Esophagus squamous epithelium (tissue), 5 donors: ENCODE measurements at regions not wholly inside any gene's neighbourhood (a gene's known extent, or its start where the extent isn't known, plus 50 kb on each side); places are given as distances from the start of the nearest gene placed in this dataset.

Experiments used
- DNase-seq: peaks from one replicate; lab custom pipeline; 2025; lab: John Stamatoyannopoulos, UW
- H3K27ac ChIP-seq, 4 donors: fragments of 200-600 bp; sonication (generic); one replicate each; pipeline ENCODE4 v1.5.1; 2016 to 2019; ENCODE audit warnings: mild to moderate bottlenecking in 1 of 4
- H3K27me3 ChIP-seq, 4 donors: fragments of 200-600 bp; sonication (generic); 1 replicate in 3 of 4; 2 replicates in 1 of 4; pipeline versions ENCODE4 v1.5.1 to v1.6.0; 2017 to 2021; ENCODE audit warnings: antibody characterized with exemption in 1 of 4
- H3K36me3 ChIP-seq, 3 donors: fragments of 200-600 bp; sonication (generic); one replicate each; pipeline ENCODE4 v1.5.1; 2016 to 2019
- H3K4me1 ChIP-seq, 3 donors: fragments of 200-600 bp; sonication (generic); one replicate each; pipeline ENCODE4 v1.5.1; 2017 to 2019
- H3K4me3 ChIP-seq, 4 donors: fragments of 200-600 bp; sonication (generic); 1 replicate in 3 of 4; 2 replicates in 1 of 4; pipeline ENCODE4 v1.5.1; 2016 to 2019; ENCODE audit warnings: mild to moderate bottlenecking in 2 of 4, moderate library complexity in 1 of 4
- H3K9me3 ChIP-seq, 3 donors: fragments of 200-600 bp; sonication (generic); one replicate each; pipeline ENCODE4 v1.5.1; 2016 to 2019
- CTCF ChIP-seq, 6 experiments: fragments of 450-650 bp in 4 of 6; fragments of 200-600 bp in 2 of 6; sonication (generic) in 2 of 6; IDR thresholded peaks; one replicate each; pipeline ENCODE4 v1.5.1; 2016 to 2019; ENCODE audit warnings: antibody characterized with exemption in 6 of 6, mild to moderate bottlenecking in 4 of 6, moderate library complexity in 4 of 6
- POLR2A ChIP-seq, 4 donors: fragments of 450-650 bp; IDR thresholded peaks; one replicate each; pipeline ENCODE4 v1.6.1; 2017; ENCODE audit warnings: antibody characterized with exemption in 4 of 4, mild to moderate bottlenecking in 4 of 4, moderate library complexity in 3 of 4
- WGBS, 2 donors: methylation state at CpG; one replicate each; pipeline ENCODE4 v1.1.5; 2018; 5-methylcytosine and 5-hydroxymethylcytosine counted together
- intact Hi-C: fragments of 100-400 bp; cut with DNase I; formaldehyde crosslinking; loops from one replicate; pipeline ENCODE4 v1.15.0; 2022
- donor health status: DM: yes; HTN: yes; CAD: no.

GRCh38 chr2:42913280-42913878, 121.0 kb upstream of the HAAO start:
- 54 to 58% methylated on average over 2 of the region's 2 CpGs for WGBS, 2 donors
- H3K27me3 ChIP-seq, result no peaks in the 10 kb centered on the region
- no peak overlapping the region for H3K27ac ChIP-seq
- intact Hi-C loops, result no loop called here
- no peak for DNase-seq
- H3K9me3 ChIP-seq, result no peaks in the 10 kb centered on the region
- TF ChIP-seq POLR2A (IDR thresholded peaks at IDR 0.05) (no peak), CTCF (IDR thresholded peaks at IDR 0.05) (no peak)
- H3K4me1 ChIP-seq, result peaks cover 0 to 45% (median 10%) of the 10 kb centered on the region in 3 donors
- H3K4me3 ChIP-seq, result no peak overlapping the region
- H3K36me3 ChIP-seq, result no peaks in the 10 kb centered on the region

GRCh38 chr2:42910645-42911405, 118.4 kb upstream of the HAAO start:
- Histone ChIP-seq H3K4me1 (peaks cover 11 to 48% (median 26%) of the 10 kb centered on the region in 3 donors), H3K4me3 (no peak overlapping the region), H3K9me3 (no peaks in the 10 kb centered on the region), H3K36me3 (no peaks in the 10 kb centered on the region), H3K27me3 (no peaks in the 10 kb centered on the region), H3K27ac (peak overlapping the region in 1 of 4 donors; percentile 11)
- intact Hi-C loops, result no loop called here
- 93 to 100% methylated on average over 2 to 3 of the region's 3 CpGs for WGBS, 2 donors
- TF ChIP-seq POLR2A (IDR thresholded peaks at IDR 0.05) (no peak), CTCF (IDR thresholded peaks at IDR 0.05) (no peak)
- no peak for DNase-seq

GRCh38 chr2:42909966-42910365, 117.6 kb upstream of the HAAO start:
- H3K27me3 ChIP-seq, result no peaks in the 10 kb centered on the region

DNA sequence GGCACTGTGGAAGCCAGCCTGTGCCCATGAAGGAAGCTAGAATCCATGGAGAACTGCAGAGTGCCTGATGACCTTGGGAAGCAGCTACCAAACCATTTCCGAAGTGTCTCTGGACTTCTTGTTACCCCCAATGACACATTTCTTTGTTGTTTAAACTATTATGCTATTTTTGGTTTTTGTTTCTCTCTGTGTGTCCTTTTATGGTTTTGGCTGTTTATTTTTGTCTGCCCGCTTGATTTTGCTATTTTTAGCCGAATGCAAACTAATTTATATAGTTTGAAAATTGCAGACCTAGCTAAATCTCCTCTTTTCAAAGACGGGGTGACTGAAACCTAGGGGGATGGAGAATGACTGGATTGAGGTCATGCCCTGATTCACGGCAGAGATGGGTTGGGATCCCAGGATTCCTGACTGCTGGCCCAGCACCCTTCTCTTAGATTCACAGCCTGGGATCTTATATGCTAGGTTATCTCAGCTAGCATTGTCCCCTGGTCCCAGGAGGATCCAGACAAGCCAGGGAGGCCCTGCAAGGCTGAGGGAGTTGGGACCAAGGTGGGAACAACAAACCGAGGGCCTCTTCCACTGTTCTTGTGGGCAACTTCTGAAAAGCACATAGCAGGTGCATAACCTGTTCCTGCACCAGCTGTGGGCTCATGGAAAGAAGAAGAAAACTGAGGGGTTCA, 116.3 kb upstream of the HAAO start:
- intact Hi-C loops, result no loop called here
- H3K4me1 ChIP-seq, result peaks cover 18 to 70% (median 46%) of the 10 kb centered on the region in 3 donors
- WGBS, 2 donors, result 29 to 71% methylated on average over 5 to 6 of the region's 6 CpGs
- H3K27ac ChIP-seq, result peak overlapping the region; percentile 8 to 85 (median 80)
- TF ChIP-seq CTCF (IDR thresholded peaks at IDR 0.05) (no peak), POLR2A (IDR thresholded peaks at IDR 0.05) (no peak)
- DNase-seq, result no peak
- H3K4me3 ChIP-seq, result no peak overlapping the region
- H3K27me3 ChIP-seq, result no peaks in the 10 kb centered on the region
- H3K36me3 ChIP-seq, result no peaks in the 10 kb centered on the region
- H3K9me3 ChIP-seq, result no peaks in the 10 kb centered on the region

More at GRCh38 chr2:42909966-42910365, 117.6 kb upstream of the HAAO start:
- intact Hi-C loops, result no loop called here
- H3K27ac ChIP-seq, result no peak overlapping the region
- TF ChIP-seq POLR2A (IDR thresholded peaks at IDR 0.05), result no peak
- TF ChIP-seq CTCF (IDR thresholded peaks at IDR 0.05), result no peak
- 80 to 87% methylated on average over 7 of the region's 7 CpGs for WGBS, 2 donors
- DNase-seq, result no peak
- H3K36me3 ChIP-seq, result no peaks in the 10 kb centered on the region
- H3K4me3 ChIP-seq, result no peak overlapping the region
- H3K9me3 ChIP-seq, result no peaks in the 10 kb centered on the region
- H3K4me1 ChIP-seq, result peaks cover 18 to 57% (median 34%) of the 10 kb centered on the region in 3 donors

GRCh38 chr2:42907835-42908234, 115.5 kb upstream of the HAAO start:
- H3K27ac ChIP-seq, result peak overlapping the region; percentile 48 to 85 (median 80)
- peaks cover 18 to 78% (median 48%) of the 10 kb centered on the region in 3 donors for H3K4me1 ChIP-seq
- no peaks in the 10 kb centered on the region for H3K9me3 ChIP-seq
- intact Hi-C loops, result no loop called here
- H3K27me3 ChIP-seq, result no peaks in the 10 kb centered on the region
- WGBS, 2 donors, result 67% methylated on average over 1 of the region's 1 CpG; no CpG with 5 or more reads in 1 of the 2 donors
- TF ChIP-seq CTCF (IDR thresholded peaks at IDR 0.05) (no peak), POLR2A (IDR thresholded peaks at IDR 0.05) (no peak)
- H3K4me3 ChIP-seq, result no peak overlapping the region
- no peak for DNase-seq
- no peaks in the 10 kb centered on the region for H3K36me3 ChIP-seq
